ENCODE measurements at regions not wholly inside any gene's neighbourhood (a gene's known extent, or its start where the extent isn't known, plus 50 kb on each side); places are given as distances from the start of the nearest gene placed in this dataset.
"Not testable (repeated sequence)": the region's sequence is repeated elsewhere in the genome, so short reads cannot be mapped to it uniquely, and the experiment has no call there.

DNA sequence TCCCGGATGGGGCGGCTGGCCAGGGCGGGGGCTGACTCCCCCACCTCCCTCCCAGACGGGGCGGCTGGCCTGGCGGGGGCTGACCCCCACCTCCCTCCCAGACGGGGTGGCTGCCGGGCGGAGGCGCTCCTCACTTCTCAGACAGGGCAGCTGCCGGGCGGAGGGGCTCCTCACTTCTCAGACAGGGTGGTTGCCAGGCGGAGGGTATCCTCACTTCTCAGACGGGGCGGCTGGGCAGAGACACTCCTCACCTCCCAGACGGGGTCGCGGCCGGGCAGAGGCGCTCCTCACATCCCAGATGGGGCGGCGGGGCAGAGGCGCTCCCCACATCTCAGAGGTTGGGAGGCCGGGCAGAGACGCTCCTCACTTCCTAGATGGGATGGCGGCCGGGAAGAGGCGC, 362.3 kb upstream of the CASK start:
- TF ChIP-seq POLR2AphosphoS5, POLR2A (IDR thresholded peaks at IDR 0.05): not testable (repeated sequence)
- TF ChIP-seq, protein P1, sequence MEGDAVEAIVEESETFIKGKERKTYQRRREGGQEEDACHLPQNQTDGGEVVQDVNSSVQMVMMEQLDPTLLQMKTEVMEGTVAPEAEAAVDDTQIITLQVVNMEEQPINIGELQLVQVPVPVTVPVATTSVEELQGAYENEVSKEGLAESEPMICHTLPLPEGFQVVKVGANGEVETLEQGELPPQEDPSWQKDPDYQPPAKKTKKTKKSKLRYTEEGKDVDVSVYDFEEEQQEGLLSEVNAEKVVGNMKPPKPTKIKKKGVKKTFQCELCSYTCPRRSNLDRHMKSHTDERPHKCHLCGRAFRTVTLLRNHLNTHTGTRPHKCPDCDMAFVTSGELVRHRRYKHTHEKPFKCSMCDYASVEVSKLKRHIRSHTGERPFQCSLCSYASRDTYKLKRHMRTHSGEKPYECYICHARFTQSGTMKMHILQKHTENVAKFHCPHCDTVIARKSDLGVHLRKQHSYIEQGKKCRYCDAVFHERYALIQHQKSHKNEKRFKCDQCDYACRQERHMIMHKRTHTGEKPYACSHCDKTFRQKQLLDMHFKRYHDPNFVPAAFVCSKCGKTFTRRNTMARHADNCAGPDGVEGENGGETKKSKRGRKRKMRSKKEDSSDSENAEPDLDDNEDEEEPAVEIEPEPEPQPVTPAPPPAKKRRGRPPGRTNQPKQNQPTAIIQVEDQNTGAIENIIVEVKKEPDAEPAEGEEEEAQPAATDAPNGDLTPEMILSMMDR (IDR thresholded peaks at IDR 0.05): not testable (repeated sequence)
